ENCODE measurements at regions not wholly inside any gene's neighbourhood (a gene's known extent, or its start where the extent isn't known, plus 50 kb on each side); places are given as distances from the start of the nearest gene placed in this dataset.

DNA sequence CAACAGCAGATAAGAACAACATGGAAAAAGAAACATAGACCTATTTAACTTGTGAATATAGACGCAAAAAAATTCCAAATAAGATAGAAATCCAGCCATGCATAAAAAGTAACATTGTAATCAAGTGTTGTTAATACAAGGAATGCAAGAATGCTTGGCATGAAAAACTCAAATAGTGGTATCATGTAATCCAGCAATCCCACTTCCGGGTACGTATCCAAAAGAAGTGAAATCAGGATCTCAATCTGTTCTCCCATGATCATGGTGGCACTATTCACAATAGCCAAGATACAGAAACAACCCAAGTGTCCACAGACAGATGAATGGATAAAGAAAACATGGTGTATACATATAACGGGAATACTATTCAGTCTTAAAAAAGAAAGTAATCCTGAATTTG is 437.4 kb downstream of the ARHGEF28 start:
- DNase-seq (ENCODE audit: low read depth), result peak; percentile 20

DNA sequence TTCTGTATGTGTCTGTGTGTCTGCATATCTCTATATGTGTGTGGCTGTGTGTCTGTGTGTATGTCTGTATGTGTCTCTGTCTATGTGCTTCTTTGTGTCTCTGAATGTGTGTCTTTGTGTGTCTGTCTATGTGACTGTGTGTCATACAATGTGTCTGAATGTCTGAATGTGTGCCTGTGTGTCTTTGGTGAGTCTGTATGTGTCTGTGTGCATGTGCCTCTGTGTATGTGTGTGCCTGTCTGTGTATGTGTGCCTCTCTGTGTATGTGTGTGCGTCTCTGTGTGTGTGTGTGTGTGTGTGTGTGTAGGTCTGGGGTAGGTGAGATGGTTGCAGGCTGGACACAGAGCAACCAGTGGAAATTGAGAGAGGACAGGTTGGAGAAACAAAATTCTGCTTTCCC is 435.3 kb downstream of the ARHGEF28 start:
- no peak for DNase-seq (ENCODE audit: low read depth)

DNA sequence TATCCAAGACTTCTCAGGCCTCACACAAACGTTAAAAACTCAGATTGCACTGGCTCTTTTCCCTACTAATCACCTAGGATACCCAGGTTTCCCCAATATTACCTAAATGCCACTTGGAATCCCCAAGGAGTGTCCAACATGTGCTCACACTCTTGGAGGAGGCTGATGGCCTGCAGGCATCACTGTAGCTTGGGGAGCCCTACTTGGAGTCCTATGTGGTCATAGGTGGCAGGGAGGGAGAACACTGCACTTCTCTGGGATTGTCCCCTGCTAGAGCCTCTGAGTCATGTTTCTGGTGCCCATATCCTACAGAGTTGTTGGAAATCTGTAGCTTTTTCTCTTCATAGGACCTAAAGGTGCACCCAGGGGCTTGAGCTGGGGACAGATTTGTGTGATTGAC is 433.7 kb downstream of the ARHGEF28 start:
- peak; percentile 36 for DNase-seq (ENCODE audit: low read depth)

DNA sequence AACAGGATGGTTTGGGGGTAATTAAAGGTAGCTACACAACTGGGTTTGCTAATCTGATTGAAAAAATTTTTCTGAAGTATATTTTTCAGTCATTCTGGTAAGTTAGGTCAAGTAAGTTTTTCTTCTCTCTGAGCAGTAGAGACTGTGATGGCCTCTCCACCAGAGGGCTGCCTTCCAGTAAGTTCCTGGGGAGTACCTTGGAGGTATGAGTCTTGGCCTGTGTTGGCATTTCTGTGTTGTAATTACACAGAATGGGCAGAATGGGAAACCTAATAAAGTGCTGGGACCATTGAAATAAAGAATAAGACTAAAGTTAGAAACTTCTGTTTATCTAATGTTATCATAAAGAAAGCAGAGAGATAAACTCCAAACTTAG is 430.8 kb downstream of the ARHGEF28 start:
- DNase-seq (ENCODE audit: low read depth), result peak; percentile 55

DNA sequence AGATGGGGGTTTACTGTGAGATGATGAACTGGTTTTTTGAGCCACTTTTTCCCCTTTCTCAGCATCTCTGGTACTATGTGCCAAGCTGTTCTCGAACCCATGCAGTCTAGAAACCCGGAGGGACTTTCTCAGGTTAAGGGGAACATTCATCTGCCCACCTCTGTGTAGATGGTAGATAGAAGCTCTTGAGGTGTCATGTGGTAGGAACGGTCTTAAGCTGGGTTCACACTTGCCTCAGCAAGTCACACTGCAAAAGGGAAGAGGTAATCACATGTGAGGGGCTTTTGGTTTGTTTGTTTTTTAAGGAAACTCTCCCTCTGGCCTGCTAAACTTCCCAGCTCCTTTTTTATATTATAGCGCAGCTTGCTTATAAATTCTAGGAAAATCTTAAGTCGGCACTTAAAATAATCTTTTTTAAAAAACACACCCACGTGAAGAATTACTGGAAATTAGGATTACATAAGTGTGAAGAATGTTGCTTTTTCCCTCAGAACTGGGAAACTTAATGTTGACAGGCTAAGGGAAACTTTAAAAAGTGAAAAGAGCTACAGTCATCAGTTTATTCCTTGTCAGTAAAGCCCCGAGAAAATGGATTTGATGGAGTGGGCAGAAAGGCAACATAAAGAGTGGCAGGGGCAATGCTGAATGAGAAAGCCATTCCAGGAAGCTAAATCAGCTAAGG is 430.3 kb downstream of the ARHGEF28 start:
- no peak for DNase-seq (ENCODE audit: low read depth)

DNA sequence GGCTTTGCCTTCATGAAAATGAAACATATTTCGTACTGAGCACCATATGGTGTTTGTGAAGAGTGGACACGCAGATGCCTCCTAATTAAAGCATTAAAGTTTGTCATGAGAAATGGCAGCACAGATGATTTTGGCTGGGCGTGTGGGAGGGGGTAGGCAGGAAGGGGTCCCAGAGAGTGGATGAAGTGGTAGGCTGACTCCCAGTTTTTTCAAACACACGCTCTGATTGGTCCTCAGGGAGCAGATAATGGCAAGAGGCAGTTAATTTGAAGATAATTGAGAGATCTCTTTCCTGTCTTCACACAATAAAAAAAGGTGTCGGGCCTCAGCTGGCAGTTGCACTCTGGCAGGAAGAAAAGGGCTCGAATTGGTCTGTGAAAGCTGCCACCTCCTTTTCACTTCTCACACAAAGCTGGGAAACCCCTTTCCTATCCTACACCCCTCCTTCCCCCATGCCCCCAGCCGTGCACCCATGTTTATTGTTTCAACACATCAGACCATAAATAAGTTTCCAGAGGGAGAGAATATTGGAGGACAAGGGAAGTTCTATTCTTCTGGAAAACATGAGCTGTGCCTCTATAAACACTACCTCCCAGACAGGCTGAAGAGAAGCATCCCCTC is 429.6 kb downstream of the ARHGEF28 start:
- no peak for DNase-seq (ENCODE audit: low read depth)

DNA sequence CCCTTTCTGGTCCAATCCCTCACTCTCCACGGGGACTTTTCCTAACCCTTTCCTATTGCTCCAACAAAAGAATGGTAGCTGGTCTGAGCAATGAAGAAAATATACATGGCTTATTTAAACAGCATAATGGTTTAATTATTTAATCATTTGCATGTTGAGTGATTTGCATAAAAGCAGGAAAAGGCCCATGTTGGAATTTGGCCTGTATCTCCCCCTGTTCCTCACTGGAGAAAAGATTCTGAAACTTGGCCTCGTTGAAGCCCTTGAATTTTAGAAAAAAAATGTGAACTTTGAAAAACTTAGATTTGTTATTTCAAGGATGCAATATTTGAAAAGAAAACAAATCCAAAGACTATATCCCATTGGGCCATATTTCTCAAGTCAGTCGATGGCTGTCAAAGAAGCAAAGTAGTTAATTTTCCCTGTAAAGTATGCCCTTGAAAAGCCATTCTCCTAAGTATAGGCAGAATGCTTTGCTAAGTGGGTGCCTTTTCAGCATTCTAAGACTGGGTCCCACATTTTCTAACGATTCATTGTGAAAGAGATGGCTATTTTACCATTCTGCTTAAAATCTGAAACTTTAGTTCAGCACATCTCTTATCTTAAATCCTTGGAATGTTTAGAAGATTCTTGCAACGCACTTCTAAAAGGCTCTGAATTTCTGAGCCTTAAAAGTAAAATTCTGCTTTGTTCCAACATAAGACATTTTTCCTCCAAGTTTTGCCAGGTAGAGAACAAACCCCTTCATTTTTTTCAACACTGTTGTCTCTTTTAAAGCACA is 428.8 kb downstream of the ARHGEF28 start:
- DNase-seq (ENCODE audit: low read depth), result no peak

DNA sequence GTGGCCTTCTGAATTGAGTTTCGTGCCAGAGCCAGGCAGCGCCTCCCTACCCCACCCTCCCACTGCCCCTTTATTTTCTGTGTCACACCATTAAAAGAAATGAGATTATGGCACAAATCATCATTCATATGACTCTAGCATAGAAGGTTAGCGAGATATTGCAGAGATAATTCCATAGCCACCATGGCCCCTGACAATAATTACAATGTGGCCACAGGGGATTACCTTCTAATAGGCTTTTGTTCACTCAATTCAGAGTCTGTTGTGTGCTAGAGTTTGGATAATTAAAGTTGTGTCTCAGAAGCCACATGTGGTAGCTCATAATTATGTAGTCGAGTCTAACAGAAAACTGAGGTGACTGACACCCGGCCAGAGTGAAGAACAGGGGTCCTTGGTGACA is 428.1 kb downstream of the ARHGEF28 start:
- no peak for DNase-seq (ENCODE audit: low read depth)

DNA sequence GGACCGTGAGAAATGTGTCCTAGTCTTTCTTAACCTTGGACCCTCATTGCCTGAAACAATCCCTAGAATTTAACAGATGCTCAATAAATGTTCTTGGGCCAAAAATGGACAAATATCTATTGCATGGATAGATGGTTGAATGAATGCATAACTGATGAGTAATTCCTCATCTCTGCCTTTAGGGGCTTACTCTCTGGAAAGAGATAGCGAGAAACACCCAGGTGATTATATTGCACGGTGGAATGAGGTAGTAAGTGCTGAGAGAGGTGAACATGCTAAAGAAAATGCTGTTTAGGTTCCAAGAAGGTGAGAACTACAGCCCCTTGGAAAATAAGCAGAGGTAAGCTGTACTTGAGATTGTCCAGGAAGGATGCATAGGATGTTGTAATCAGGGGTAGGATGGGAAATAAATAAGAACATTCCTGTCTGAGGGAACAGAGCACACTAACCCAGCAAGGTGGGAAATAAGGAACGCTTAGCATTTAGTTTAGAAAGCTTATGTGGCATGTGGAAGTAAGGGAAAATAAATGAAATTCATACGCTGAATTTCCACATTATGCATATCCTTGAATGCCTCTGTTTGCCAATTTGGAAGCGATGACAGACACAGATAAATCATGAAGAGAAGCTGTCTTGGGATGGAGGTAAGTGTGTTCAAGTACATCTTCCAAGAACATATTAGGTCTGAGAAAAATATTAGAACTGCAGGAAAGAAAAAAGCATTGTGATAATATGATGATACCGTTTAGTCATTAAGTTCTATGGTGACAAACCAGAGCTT is 426.6 kb downstream of the ARHGEF28 start:
- DNase-seq (ENCODE audit: low read depth), result no peak

DNA sequence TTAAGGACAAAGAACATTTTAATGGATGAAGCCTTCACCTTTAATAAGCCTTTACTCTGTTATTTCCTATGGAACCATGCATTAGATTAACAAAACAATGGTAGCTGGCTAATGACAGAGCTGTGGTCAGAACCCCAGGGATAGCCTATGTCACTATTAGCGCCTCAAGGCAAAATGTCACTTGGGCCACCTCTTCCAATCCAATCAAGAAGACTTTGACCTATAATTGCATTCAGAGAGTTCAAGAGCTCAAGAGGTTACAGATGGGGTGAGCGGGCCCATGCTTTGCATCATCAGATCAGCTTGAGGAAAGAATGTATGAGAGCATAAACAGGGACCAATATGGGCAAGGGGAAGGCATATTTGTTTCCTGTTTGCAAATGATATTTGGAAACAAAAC is 425.1 kb downstream of the ARHGEF28 start:
- DNase-seq (ENCODE audit: low read depth), result no peak

DNA sequence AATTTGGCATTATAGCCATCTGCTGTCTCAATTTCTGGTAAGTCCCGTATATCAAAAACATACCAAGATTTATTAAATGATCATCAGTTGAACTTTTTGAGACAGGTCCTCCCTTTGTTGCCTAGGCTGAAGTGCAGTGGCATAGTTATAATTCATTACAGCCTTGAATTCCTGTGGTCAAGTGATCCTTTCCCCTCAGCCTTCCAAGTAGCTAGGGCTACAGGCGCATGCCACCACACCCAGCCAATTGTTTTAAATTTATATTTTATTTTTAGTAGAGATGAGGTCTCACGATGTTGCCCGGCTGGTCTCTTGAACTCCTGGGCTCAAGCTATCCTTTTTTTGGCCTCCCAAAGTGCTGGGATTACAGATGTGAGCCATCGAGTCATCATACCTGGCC is 418.9 kb downstream of the ARHGEF28 start:
- peak; percentile 27 for DNase-seq (ENCODE audit: low read depth)

DNA sequence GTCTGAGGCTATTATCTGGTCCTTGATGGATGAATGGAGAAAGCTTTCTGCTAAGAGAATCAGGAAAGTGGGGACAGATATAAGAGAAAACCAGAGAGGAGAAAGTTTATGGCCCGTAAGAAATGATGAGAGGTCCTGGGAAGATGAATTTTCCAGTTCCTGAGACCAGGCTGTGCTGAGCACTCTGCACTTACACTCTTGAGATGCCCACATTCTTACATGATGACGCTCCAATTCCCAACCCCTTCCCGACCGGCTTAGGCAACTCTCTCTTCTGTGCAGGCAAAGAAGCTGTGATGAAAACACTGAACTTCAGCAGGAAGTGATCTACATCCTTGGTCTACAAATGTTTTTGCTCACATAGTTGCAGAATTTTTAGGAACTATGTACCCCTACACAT is 417.0 kb downstream of the ARHGEF28 start:
- DNase-seq (ENCODE audit: low read depth), result peak; percentile 81

DNA sequence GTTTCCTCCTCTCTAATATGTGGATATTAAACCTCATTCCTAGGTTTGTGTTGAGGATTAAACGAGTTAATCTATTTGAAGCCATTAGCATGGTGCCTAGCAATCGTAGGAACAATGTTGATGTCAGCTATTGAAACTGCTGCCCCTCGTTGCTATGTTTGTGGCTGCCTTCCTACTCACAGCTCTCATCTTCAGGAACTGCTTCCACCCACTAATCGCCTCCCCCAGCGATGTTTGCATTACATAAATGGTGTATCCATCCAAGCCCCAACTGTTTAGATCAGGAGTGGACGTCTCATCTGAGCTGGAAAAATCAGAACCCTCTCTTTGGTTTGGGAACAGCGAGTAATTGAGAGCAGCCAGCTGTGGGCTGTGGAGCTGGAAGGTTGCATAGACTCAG is 416.6 kb downstream of the ARHGEF28 start:
- no peak for DNase-seq (ENCODE audit: low read depth)

DNA sequence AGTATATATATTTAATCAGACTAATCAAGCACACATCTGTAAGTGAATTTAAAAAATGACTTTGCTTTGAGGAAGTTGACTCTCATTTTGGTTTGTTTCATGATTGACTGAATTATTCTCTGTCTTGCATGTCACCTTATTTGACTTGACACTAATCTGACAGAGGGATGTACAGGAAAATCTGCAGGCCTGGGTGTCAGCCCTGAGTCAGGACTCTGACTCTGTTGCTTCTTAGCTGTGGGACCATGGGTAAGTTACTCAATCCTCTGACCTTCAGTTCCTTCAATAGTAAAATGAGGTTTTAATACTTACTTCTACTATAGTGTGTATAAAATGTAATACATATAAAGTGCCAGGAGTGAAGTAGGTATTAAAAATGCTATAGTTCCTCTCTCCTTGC is 415.9 kb downstream of the ARHGEF28 start:
- DNase-seq (ENCODE audit: low read depth), result no peak

DNA sequence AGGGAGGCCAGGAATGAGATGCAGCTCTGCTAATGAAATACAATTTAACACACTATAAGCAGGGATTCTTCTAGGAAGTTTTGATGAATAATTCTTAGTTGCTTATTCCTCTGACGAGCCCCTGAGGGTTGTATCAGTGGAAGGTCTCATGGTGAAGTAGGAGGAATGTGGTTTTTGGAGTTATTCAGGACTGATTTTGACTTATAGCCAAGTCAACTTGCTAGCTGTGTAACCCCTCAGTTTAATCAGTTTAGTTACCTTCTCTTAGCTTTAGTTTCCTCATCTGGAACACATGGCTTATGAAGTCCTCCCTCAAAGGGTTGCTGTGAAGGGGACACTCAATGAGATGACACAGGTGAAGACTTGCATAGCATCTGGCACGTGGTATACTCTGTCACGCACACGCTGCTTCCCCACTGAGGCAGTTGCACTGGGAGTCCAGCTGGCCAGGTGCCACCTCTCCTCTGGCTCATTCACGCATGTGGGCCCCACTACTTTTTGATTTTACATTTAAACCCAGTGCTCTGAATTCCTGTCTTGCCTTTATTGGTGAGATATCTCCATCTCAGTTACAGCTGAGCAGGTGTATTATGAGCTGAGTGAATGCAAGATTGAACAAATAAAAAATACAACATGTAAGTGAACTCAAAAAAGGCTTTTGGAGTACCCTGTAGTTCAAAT is 415.0 kb downstream of the ARHGEF28 start:
- peak; percentile 45 for DNase-seq (ENCODE audit: low read depth)

DNA sequence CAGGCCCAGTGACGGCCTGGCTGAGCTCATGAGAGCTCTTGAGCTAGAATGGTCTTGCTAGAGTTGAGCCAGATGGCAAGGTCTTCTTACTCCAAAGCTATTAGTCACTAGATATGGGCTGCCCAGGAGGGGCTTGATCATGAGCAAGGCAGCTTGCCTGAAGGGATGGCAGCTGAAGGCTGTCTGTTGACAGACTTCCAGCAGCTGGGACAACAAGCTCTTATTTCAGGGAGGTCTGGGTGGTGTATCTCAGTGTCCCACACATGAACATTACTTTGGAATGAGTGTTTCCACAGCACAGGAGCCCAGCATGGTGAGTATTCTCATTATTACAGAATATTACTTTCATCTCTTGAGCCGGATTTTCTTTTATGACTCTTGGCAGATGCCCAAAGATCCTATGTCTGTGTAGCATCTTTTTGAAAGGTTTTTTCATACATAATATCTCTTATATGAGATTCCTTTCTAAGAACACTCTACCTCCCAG is 414.1 kb downstream of the ARHGEF28 start:
- DNase-seq (ENCODE audit: low read depth), result peak; percentile 82

DNA sequence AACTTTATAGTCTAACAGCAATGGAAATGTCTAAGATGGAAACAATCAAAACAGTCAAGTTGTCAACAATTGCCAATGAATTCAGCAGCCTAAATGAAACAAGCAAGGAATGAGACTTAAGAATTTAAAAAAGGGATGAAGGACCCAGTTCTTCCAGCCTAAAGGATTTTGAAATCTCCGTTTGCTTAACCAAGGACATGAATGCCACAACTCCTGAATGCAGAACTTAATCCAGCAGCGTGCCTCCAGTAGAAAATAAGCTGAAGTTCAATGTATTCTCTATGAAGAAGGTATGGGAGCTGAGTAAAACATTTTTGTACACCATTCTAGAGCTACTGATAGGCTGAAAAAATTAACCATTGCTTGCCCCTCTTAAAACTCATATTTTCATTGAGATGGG is 411.3 kb downstream of the ARHGEF28 start:
- DNase-seq (ENCODE audit: low read depth), result no peak

DNA sequence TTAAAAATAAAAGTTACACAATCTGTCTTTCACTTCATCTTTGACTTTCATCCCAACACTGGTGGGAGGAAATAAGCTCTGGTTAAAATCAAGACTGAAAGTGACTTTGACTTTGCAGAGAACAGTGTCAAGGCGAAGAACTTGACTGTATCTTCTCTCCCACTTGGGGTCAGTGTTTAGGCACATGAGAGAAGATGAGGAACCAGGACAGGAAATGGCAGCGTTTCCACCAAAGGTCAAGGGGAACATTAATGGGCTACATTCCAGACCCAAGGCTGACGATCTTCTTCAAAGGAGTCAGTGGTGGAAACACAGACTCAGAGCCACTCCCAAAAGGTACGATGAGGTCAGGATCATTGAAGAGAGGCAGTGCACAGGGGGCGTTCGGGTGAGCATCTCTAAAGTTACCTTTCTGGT is 409.5 kb downstream of the ARHGEF28 start:
- DNase-seq (ENCODE audit: low read depth), result peak; percentile 88

DNA sequence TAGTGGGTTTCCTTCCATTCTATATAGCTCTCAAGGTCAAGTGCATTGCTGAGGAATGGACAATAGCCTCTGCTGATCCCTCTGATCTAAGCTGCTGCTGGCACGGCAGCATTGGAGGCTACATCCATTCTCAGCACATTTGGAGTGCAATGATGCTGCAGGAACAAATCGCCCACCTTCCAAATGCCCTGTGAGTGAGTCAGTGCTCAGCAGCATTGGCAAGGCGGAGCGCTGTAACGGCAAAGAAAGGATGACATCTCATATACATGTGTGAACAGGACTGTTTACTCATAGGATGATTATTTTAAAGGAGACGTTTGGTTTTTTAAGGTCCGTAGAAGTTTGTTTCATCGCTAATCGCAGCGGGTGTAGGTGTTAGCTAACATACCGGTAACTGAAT is 408.7 kb downstream of the ARHGEF28 start:
- DNase-seq (ENCODE audit: low read depth), result peak; percentile 84

DNA sequence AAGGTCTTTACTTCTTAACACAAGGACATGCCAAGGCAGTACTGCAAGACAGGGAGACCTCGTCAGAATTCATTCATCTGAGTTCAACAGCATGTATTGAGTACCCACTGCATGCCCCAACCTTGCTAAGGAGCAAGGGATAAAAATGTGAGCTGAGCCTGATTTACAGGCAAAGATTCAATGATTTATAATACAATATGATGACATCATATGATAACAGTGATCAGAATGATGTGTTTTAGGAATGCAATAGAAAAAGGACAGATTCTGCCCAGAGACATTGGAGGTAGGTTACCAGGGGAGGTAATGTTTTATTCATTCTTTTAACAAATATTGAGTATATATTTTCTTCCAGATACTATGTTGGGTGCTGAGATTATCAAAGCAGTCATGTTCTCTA is 406.6 kb downstream of the ARHGEF28 start:
- no peak for DNase-seq (ENCODE audit: low read depth)

DNA sequence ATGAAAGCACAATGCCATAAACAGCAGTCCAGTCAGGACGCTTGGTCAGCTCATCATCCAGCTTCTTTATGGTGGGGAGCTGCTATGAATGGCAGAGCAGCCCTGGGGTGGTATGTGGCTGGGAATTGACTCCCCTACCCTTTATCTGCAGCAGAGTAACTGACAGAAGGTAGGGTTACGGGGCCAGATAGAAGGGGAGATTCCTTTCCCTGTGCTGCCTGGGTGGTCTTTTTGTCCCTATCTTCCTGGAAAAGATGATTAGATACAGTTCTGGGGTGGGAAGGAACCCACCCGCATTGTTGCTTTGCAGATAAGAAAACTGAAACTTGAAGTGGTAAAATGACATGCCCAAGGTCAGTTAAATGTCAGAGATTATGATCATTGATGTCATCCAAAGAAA is 405.5 kb downstream of the ARHGEF28 start:
- DNase-seq (ENCODE audit: low read depth), result no peak

DNA sequence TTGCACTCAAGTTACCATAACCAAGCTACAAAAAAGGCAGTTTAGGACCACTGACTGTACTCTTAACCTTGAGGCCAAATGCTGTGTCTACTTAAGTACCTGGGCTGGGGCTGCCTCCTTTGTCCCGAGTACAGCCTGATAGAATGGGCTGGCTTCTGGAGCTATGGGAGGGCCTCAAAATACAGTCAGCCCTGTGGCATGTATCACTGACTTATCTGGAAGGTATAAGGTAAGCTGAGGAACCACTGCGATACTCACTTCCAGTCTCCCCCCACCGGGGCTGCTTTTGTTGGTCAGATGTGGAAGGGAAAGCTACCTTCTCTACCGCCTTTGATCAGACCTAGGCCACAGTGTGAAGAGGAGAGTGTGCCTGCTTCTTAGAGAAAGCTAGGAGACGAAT is 404.8 kb downstream of the ARHGEF28 start:
- no peak for DNase-seq (ENCODE audit: low read depth)
